Mesenchymal stem cell (in vitro differentiated cells and primary cell): ENCODE measurements at regions not wholly inside any gene's neighbourhood (a gene's known extent, or its start where the extent isn't known, plus 50 kb on each side); places are given as distances from the start of the nearest gene placed in this dataset.

Source experiments
- DNase-seq: peaks from one replicate; pipeline ENCODE4 v3.0.0-alpha.2; 2013
- H2AFZ ChIP-seq: one replicate; pipeline ENCODE4 v1.6.1; 2013; ENCODE audit warnings: low read depth, mild to moderate bottlenecking, control low read depth, inconsistent platforms, low read length, moderate library complexity
- H2AK5ac ChIP-seq: 2 replicates; pipeline ENCODE4 v1.6.1; 2013; ENCODE audit warnings: low read length, moderate library complexity, mild to moderate bottlenecking, inconsistent platforms; ENCODE audit not compliant: severe bottlenecking
- H2BK120ac ChIP-seq: one replicate; pipeline ENCODE4 v1.6.1; 2013; ENCODE audit warnings: low read depth, mild to moderate bottlenecking, inconsistent platforms, low read length, moderate library complexity
- H2BK12ac ChIP-seq, 2 experiments: one replicate each; pipeline ENCODE4 v1.6.1; 2013; ENCODE audit warnings: inconsistent platforms in 2 of 2, low read length in 2 of 2, mild to moderate bottlenecking in 2 of 2, moderate library complexity in 2 of 2, control low read depth in 1 of 2
- H2BK15ac ChIP-seq: one replicate; pipeline ENCODE4 v1.6.1; 2013; ENCODE audit warnings: mild to moderate bottlenecking, low read depth, inconsistent platforms; ENCODE audit not compliant: poor library complexity, severe bottlenecking
- H2BK5ac ChIP-seq: 2 replicates; pipeline ENCODE4 v1.6.1; 2013; ENCODE audit warnings: low read depth, mild to moderate bottlenecking, low read length, control low read depth, inconsistent platforms; ENCODE audit not compliant: poor library complexity, severe bottlenecking
- H3K14ac ChIP-seq, 2 experiments: one replicate each; pipeline ENCODE4 v1.6.1; 2013; ENCODE audit warnings: inconsistent platforms in 2 of 2, low read length in 2 of 2, control low read depth in 1 of 2, mild to moderate bottlenecking in 1 of 2, moderate library complexity in 1 of 2
- H3K18ac ChIP-seq, 2 experiments: one replicate each; pipeline ENCODE4 v1.6.1; 2013; ENCODE audit warnings: inconsistent platforms in 2 of 2, low read length in 2 of 2, control low read depth in 1 of 2, low read depth in 1 of 2, mild to moderate bottlenecking in 1 of 2
- H3K23ac ChIP-seq, 2 experiments: one replicate each; pipeline ENCODE4 v1.6.1; 2013; ENCODE audit warnings: inconsistent platforms in 2 of 2, low read length in 2 of 2, mild to moderate bottlenecking in 2 of 2, moderate library complexity in 2 of 2, control low read depth in 1 of 2
- H3K27ac ChIP-seq: 2 replicates; pipeline ENCODE4 v1.5.1; 2013; ENCODE audit warnings: mild to moderate bottlenecking, moderate library complexity, low read length, control low read depth, inconsistent platforms; ENCODE audit not compliant: poor library complexity, severe bottlenecking
- H3K27me3 ChIP-seq, 2 experiments: 2 replicates each; pipeline versions ENCODE4 v1.6.1 to v1.7.0; 2013; ENCODE audit warnings: low read length in 2 of 2, mild to moderate bottlenecking in 2 of 2, moderate library complexity in 2 of 2, control low read depth in 1 of 2, inconsistent platforms in 1 of 2; ENCODE audit not compliant: control insufficient read depth in 1 of 2, insufficient read depth in 1 of 2
- H3K36me3 ChIP-seq, 2 experiments: 2 replicates each; pipeline versions ENCODE4 v1.6.1 to v1.7.0; 2013; ENCODE audit warnings: low read length in 2 of 2, control low read depth in 1 of 2, inconsistent platforms in 1 of 2, low read depth in 1 of 2, mild to moderate bottlenecking in 1 of 2; ENCODE audit not compliant: insufficient read depth in 2 of 2, control insufficient read depth in 1 of 2
- H3K4ac ChIP-seq, 2 experiments: one replicate each; pipeline ENCODE4 v1.6.1; 2013; ENCODE audit warnings: inconsistent platforms in 2 of 2, low read length in 2 of 2, mild to moderate bottlenecking in 2 of 2, moderate library complexity in 2 of 2, control low read depth in 1 of 2, low read depth in 1 of 2
- H3K4me1 ChIP-seq: 2 replicates; pipeline ENCODE4 v1.6.1; 2013; ENCODE audit warnings: low read depth, low read length, control low read depth; ENCODE audit not compliant: control insufficient read depth, insufficient read depth
- H3K4me2 ChIP-seq: 2 replicates; pipeline ENCODE4 v1.6.1; 2013; ENCODE audit warnings: low read length, mild to moderate bottlenecking, inconsistent platforms; ENCODE audit not compliant: poor library complexity, severe bottlenecking
- H3K4me3 ChIP-seq, 2 experiments: 2 replicates each; pipeline versions ENCODE4 v1.5.1 to v1.7.0; 2013; ENCODE audit warnings: low read length in 2 of 2, mild to moderate bottlenecking in 2 of 2, control low read depth in 1 of 2, low read depth in 1 of 2; ENCODE audit not compliant: insufficient read depth in 1 of 2
- H3K79me1 ChIP-seq: replicated peaks from 2 replicates; pipeline ENCODE4 v1.6.1; 2013; ENCODE audit warnings: mild to moderate bottlenecking, control low read depth, low read length, inconsistent platforms; ENCODE audit not compliant: poor library complexity, severe bottlenecking
- H3K9ac ChIP-seq: 2 replicates; pipeline ENCODE4 v1.7.0; 2013; ENCODE audit warnings: mild to moderate bottlenecking, low read length, moderate library complexity
- H3K9me3 ChIP-seq: 2 replicates; pipeline ENCODE4 v1.7.0; 2013; ENCODE audit warnings: mild to moderate bottlenecking, low read length; ENCODE audit not compliant: control insufficient read depth
- H4K8ac ChIP-seq: one replicate; pipeline ENCODE4 v1.6.1; 2013; ENCODE audit warnings: inconsistent platforms, mild to moderate bottlenecking, low read length, moderate library complexity
- H4K91ac ChIP-seq: one replicate; pipeline ENCODE4 v1.6.1; 2013; ENCODE audit warnings: mild to moderate bottlenecking, low read length, inconsistent platforms
- WGBS: methylation state at CpG from one replicate; pipeline ENCODE4 v1.1.7; 2013; ENCODE audit warnings: mixed read lengths; 5-methylcytosine and 5-hydroxymethylcytosine counted together

GRCh38 chr3:177681156-177681555, 483.9 kb upstream of the TBL1XR1 start:
- H2BK120ac ChIP-seq = no peak overlapping the region
- H3K36me3 ChIP-seq = no peaks in the 10 kb centered on the region
- no peak overlapping the region for H3K4me3 ChIP-seq
- no peaks in the 10 kb centered on the region for H3K9me3 ChIP-seq
- H3K4ac ChIP-seq = no peak overlapping the region
- peak; percentile 16 for DNase-seq
- no peak overlapping the region for H4K91ac ChIP-seq
- no peak overlapping the region for H3K23ac ChIP-seq
- no peak overlapping the region for H3K9ac ChIP-seq
- H2BK15ac ChIP-seq = no peak overlapping the region
- H2AK5ac ChIP-seq = no peak overlapping the region
- peaks cover 2% of the 10 kb centered on the region for H3K4me1 ChIP-seq
- no peak overlapping the region for H4K8ac ChIP-seq
- no peak overlapping the region for H2BK5ac ChIP-seq
- no peak overlapping the region for H3K18ac ChIP-seq
- H2BK12ac ChIP-seq = no peak overlapping the region
- H3K27me3 ChIP-seq = no peaks in the 10 kb centered on the region
- H2AFZ ChIP-seq = no peak overlapping the region
- H3K4me2 ChIP-seq = no peak overlapping the region
- no peaks in the 10 kb centered on the region for H3K79me1 ChIP-seq
- no peak overlapping the region for H3K27ac ChIP-seq
- H3K14ac ChIP-seq = no peak overlapping the region

- peak overlapping the region; percentile 29 for H2BK15ac ChIP-seq
- no peak overlapping the region for H2AFZ ChIP-seq
- peak overlapping the region; percentile 59 for H4K8ac ChIP-seq
- H3K36me3 ChIP-seq = no peaks in the 10 kb centered on the region
- no peak overlapping the region for H3K14ac ChIP-seq
- no peaks in the 10 kb centered on the region for H3K9me3 ChIP-seq
- no CpG with 5 or more reads among the region's 2 CpGs for WGBS
- no peak for DNase-seq
- peak overlapping the region; percentile 3 to 94 for H2BK12ac ChIP-seq
- H2AK5ac ChIP-seq = no peak overlapping the region
- H2BK5ac ChIP-seq = no peak overlapping the region
- peak overlapping the region; percentile 30 for H4K91ac ChIP-seq
- no peak overlapping the region for H3K9ac ChIP-seq
- H3K27me3 ChIP-seq = no peaks in the 10 kb centered on the region
- no peak overlapping the region for H3K4me3 ChIP-seq
- H3K23ac ChIP-seq = no peak overlapping the region
- no peak overlapping the region for H2BK120ac ChIP-seq
- H3K4me2 ChIP-seq = no peak overlapping the region
- H3K27ac ChIP-seq = no peak overlapping the region
- no peaks in the 10 kb centered on the region for H3K79me1 ChIP-seq
- peak overlapping the region; percentile 85 to 89 for H3K18ac ChIP-seq
- H3K4me1 ChIP-seq = peaks cover 2% of the 10 kb centered on the region
- peak overlapping the region; percentile 32 to 90 for H3K4ac ChIP-seq
Measured at GRCh38 chr3:177681852-177682251, 484.6 kb upstream of the TBL1XR1 start.

GRCh38 chr3:177683586-177683985, 486.3 kb upstream of the TBL1XR1 start:
- Histone ChIP-seq H3K4me1 (peaks cover 2% of the 10 kb centered on the region), H2AK5ac (no peak overlapping the region), H2BK12ac (peak overlapping the region in 1 of 2 experiments; percentile 29), H3K4ac (no peak overlapping the region), H2AFZ (no peak overlapping the region), H3K36me3 (no peaks in the 10 kb centered on the region), H3K14ac (no peak overlapping the region), H4K8ac (no peak overlapping the region), H2BK15ac (no peak overlapping the region), H3K9me3 (no peaks in the 10 kb centered on the region), H3K27me3 (no peaks in the 10 kb centered on the region), H3K27ac (no peak overlapping the region), H3K79me1 (no peaks in the 10 kb centered on the region), H3K18ac (no peak overlapping the region), H3K23ac (no peak overlapping the region), H4K91ac (no peak overlapping the region), H2BK5ac (no peak overlapping the region), H3K9ac (no peak overlapping the region), H3K4me3 (no peak overlapping the region), H2BK120ac (no peak overlapping the region), H3K4me2 (no peak overlapping the region)
- no peak for DNase-seq
- WGBS = 90% methylated on average over 3 of the region's 3 CpGs

GRCh38 chr3:177686671-177687070, 489.4 kb upstream of the TBL1XR1 start:
- Histone ChIP-seq H3K4me1 (peaks cover 1% of the 10 kb centered on the region), H3K4me3 (no peak overlapping the region), H3K27me3 (no peaks in the 10 kb centered on the region), H3K4ac (peak overlapping the region in 1 of 2 experiments; percentile 24), H3K79me1 (no peaks in the 10 kb centered on the region), H3K9ac (no peak overlapping the region), H3K23ac (no peak overlapping the region), H3K18ac (peak overlapping the region; percentile 47 to 64), H3K27ac (no peak overlapping the region), H2AFZ (no peak overlapping the region), H2BK5ac (no peak overlapping the region), H4K8ac (no peak overlapping the region), H3K36me3 (no peaks in the 10 kb centered on the region), H2BK120ac (no peak overlapping the region), H2BK12ac (peak overlapping the region; percentile 54 to 57), H3K9me3 (no peaks in the 10 kb centered on the region), H2AK5ac (no peak overlapping the region), H4K91ac (no peak overlapping the region), H2BK15ac (no peak overlapping the region), H3K4me2 (no peak overlapping the region), H3K14ac (peak overlapping the region in 1 of 2 experiments; percentile 87)
- WGBS = 99% methylated on average over 8 of the region's 8 CpGs
- no peak for DNase-seq
